GM19193 (cell line): ENCODE measurements at regions not wholly inside any gene's neighbourhood (a gene's known extent, or its start where the extent isn't known, plus 50 kb on each side); places are given as distances from the start of the nearest gene placed in this dataset.

ENCODE experiments used
- POLR2A ChIP-seq: IDR thresholded peaks from 4 replicates; pipeline ENCODE4 v1.6.1; 2011; ENCODE audit not compliant: insufficient read depth, insufficient read length; ENCODE audit errors: extremely low read depth

- TF ChIP-seq POLR2A: no peak
Measured at GRCh38 chr17:20948984-20949777, 93.6 kb downstream of the USP22 start.
